SKM-1 treated with dmso at 0.1 percent for 144 hours (cell line): ENCODE measurements at regions not wholly inside any gene's neighbourhood (a gene's known extent, or its start where the extent isn't known, plus 50 kb on each side); places are given as distances from the start of the nearest gene placed in this dataset.
"Not testable (repeated sequence)": the region's sequence is repeated elsewhere in the genome, so short reads cannot be mapped to it uniquely, and the experiment has no call there.

Experiments used
- DNase-seq: peaks from one replicate; lab custom pipeline; 2025; ENCODE audit not compliant: unreplicated experiment; lab: John Stamatoyannopoulos, UW

GRCh38 chr7:93658163-93658562, 83.6 kb upstream of the CALCR start:
- not testable (repeated sequence) for DNase-seq

- DNase-seq: no peak
These were observed 77.2 kb upstream of the CALCR start for GRCh38 chr7:93651603-93652159.

GRCh38 chr7:93646538-93646937, 72.0 kb upstream of the CALCR start:
- DNase-seq: no peak

GRCh38 chr7:93636276-93636675, 61.8 kb upstream of the CALCR start:
- DNase-seq: no peak

- DNase-seq: no peak
These were observed 57.8 kb upstream of the CALCR start for GRCh38 chr7:93632371-93632770.

- no peak for DNase-seq
These were observed 54.8 kb upstream of the CALCR start for GRCh38 chr7:93629291-93629801.

- no peak for DNase-seq
These were observed 52.3 kb upstream of the CALCR start for GRCh38 chr7:93626869-93627268.
